ENCODE measurements at regions not wholly inside any gene's neighbourhood (a gene's known extent, or its start where the extent isn't known, plus 50 kb on each side); places are given as distances from the start of the nearest gene placed in this dataset.
"Not testable (repeated sequence)": the region's sequence is repeated elsewhere in the genome, so short reads cannot be mapped to it uniquely, and the experiment has no call there.

GRCh38 chr4:11996581-11996980 lies 567.9 kb upstream of the HS3ST1 start:
- DNase-seq, result not testable (repeated sequence)

GRCh38 chr4:11976726-11977263 lies 548.1 kb upstream of the HS3ST1 start:
- DNase-seq, result no peak

DNA sequence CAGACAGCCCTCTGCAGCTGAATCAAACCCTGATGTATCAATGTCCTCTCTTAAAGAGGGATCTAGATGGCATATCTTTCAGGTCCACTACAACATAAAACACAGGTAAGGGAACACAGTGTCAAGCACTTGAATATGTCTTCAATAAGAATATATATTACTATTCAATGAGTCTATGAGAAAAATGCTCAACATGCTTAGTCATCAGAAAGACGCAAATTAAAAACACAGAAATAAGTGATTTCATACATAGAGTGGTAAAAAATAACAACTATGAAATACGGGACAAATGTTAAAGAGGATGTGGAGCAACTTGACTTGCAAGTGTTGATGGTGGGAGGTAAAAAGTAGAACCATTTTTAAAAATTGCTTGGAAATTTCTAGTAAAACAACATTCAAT lies 544.6 kb upstream of the HS3ST1 start:
- no peak for DNase-seq

DNA sequence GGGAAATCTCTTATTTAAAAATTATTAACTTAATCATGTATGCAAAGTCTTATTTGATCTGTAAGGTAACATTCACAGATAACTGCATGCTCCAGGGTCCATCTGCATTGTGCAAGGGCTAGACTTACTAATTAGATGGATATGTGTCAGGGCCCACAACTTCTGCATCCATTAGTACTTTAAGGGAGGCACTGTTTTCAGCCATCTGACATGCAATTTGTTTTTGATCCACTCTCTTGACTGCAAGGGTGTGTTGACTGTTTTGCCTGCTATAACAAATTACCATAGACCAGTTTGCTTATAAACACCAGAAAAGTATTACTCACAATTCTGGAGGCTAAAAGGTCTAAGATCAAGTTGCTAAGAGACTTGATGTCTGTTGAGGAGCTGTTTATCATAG lies 542.1 kb upstream of the HS3ST1 start:
- no peak for DNase-seq

GRCh38 chr4:11966782-11967181 lies 538.1 kb upstream of the HS3ST1 start:
- no peak for DNase-seq

GRCh38 chr4:11954093-11954492 lies 525.4 kb upstream of the HS3ST1 start:
- no peak for DNase-seq

GRCh38 chr4:11949355-11949754 lies 520.7 kb upstream of the HS3ST1 start:
- no peak for DNase-seq

GRCh38 chr4:11947629-11948028 lies 518.9 kb upstream of the HS3ST1 start:
- DNase-seq, result not testable (repeated sequence)

GRCh38 chr4:11937941-11938340 lies 509.2 kb upstream of the HS3ST1 start:
- DNase-seq, result no peak

DNA sequence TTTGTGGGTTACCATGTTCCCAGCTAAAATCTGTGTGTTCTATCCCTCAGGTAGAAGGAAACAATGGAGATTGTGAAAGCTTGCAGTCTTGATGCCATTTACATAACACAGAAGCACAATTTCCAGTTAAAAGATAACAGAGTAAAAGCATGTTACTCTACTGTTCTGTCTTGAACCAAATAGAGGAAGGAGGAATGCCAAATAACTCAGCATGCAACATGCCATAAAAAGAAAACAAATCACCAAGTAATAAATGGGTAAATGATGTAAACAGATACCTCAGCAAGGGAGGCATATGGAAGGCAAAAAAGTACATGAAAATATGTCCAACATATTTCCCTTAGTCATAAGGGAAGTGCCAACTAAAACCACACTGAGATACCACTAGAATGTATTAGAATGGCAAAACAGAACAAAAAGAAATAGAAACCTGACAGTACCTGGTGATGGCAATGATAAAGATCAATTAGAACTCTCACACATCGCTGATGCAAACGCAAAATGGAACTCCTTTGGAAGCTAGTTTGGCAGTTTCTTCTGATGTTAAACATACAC lies 502.6 kb upstream of the HS3ST1 start:
- no peak for DNase-seq

GRCh38 chr4:11929080-11929479 lies 500.4 kb upstream of the HS3ST1 start:
- DNase-seq, result no peak

DNA sequence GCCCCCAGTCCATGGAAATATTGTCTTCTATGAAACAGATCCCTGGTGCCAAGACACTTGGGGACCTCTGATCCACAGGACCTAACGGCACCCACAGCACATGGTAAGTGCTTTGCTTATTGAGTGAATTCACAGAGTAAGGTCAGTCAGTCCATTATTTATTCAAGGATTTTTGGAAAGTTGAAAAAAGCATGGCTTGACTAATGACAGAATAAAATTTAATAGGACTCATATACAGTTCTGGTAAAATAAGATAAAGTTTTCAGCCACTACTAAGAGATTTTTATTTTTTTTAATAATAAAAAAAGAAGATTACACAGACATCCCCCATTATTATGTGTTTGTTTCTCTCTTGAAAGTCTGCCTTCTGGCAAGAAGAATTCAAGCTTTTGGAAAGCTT lies 490.6 kb upstream of the HS3ST1 start:
- DNase-seq, result no peak

- no peak for DNase-seq
These were observed 485.7 kb upstream of the HS3ST1 start for GRCh38 chr4:11914406-11914805.

DNA sequence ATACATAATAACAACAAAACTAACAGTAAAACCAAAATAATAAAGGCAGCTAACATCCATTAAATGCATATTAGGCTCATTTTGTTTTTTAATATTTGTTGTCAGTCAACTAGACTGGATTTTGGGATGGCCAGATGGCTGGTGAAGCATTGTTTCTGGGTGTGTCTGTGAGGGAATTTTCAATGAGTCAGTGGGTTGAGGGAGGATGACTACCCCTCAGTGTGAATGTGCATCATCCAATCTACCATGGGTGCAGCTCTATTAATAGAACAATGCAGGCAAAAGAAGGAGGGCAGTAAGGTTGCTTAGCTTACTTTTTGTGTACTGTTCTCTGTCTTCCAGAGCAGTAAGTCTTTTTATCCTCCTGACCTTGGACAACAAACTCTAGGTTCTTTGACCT lies 484.2 kb upstream of the HS3ST1 start:
- DNase-seq, result no peak

- DNase-seq, result no peak
These were observed 482.1 kb upstream of the HS3ST1 start for GRCh38 chr4:11910812-11911211.

DNA sequence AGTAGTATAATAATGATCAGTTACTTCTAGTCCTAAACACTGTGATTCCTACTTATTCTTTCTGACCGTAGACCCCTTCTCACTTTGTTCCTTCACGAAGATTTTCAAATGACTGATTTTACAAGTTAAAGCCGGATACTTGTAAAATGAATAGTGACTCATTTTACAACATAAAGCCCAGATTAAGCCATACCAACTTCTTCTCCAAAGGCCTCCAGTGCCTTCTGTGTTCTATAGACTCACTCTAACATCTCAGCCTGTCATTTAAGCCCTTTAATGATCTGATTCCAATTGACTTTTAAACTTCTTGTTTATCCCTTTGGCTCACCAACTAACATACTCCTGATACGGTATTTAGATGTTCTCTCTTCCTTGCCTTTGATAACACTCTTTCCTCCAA lies 480.0 kb upstream of the HS3ST1 start:
- no peak for DNase-seq

- no peak for DNase-seq
These were observed 479.5 kb upstream of the HS3ST1 start for GRCh38 chr4:11908205-11908604.

DNA sequence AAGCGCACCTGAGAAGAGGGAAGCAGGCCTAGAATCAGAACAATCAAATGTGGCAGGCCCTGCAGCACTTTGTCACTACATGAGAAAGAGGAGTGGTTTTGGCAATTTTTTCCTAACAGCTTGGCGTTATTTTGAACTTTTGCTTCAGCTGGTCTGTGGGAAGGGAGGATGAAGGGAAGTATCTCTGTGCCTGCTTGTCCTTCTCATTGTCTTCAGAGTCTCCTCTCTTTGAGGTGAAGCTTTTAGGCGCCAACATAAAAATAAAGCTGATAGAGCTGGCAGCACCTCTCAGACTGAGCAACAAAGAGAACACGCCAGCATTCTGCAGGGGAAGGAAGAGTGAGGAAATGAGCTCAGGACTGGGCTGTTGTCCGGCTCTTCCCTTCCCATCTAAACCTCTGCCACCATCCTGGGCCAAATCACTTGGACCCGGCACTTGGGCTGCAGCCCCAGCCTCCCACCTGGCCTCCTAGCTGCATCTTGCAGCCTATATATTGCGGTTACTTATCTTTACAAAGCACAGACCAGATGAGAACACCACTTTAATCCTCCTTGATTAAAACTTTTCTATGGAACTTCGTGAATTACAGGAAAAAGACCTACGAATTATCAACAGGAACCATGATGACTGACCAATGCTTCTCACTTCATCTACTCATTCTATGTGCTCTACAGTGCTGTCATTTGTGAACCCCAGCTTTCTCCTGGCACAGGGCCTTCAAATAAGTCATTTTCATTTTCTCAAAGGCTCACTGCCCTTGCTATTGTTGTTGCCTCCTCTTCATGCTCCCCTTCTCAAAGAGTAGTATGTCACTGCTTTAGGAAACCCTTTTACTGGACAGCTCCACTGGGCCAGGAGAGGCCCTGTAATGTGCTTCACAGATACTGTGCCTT lies 476.4 kb upstream of the HS3ST1 start:
- DNase-seq, result no peak

- DNase-seq, result no peak
These were observed 475.4 kb upstream of the HS3ST1 start for GRCh38 chr4:11904117-11904535.

GRCh38 chr4:11901089-11901488 lies 472.4 kb upstream of the HS3ST1 start:
- DNase-seq, result no peak

GRCh38 chr4:11900359-11900758 lies 471.7 kb upstream of the HS3ST1 start:
- no peak for DNase-seq

- no peak for DNase-seq
These were observed 470.1 kb upstream of the HS3ST1 start for GRCh38 chr4:11898796-11899195.

GRCh38 chr4:11895766-11896165 lies 467.1 kb upstream of the HS3ST1 start:
- DNase-seq, result no peak

DNA sequence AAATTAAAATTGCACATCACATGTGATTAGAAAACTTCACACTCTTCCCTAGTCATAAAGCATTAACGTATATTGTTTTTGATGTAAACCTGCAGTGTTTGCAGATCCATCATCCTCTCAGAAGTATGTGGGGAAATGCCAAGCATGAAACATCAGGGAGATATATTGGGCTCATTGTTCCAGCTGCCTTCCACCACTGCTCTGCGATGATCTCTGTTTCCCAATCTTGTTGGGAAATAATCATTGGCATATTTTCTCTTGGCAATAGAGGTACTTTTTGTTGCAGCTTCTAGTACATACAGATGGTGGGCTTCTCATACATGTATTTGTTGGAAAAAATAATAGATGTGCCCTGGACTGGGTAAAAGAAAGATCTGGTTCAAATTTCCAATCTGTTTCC lies 466.3 kb upstream of the HS3ST1 start:
- no peak for DNase-seq

Measured in GF-D8 (cell line).